Large intestine (tissue), 3 donors: ENCODE measurements at regions not wholly inside any gene's neighbourhood (a gene's known extent, or its start where the extent isn't known, plus 50 kb on each side); places are given as distances from the start of the nearest gene placed in this dataset.
"Not testable (repeated sequence)": the region's sequence is repeated elsewhere in the genome, so short reads cannot be mapped to it uniquely, and the experiment has no call there.

Experiments
- DNase-seq, 2 donors: peaks; one replicate each; pipeline versions ENCODE4 v3.0.0 to v3.0.0-alpha.2; 2013
- H3K27ac ChIP-seq: one replicate; pipeline ENCODE4 v1.5.1; 2013; ENCODE audit warnings: low read length
- H3K27me3 ChIP-seq: 2 replicates; pipeline ENCODE4 v1.6.1; 2013; ENCODE audit warnings: low read length; ENCODE audit not compliant: control insufficient read depth, insufficient read depth
- H3K36me3 ChIP-seq: 2 replicates; pipeline ENCODE4 v1.6.1; 2013; ENCODE audit warnings: low read length; ENCODE audit not compliant: control insufficient read depth, insufficient read depth
- H3K4me1 ChIP-seq: one replicate; pipeline ENCODE4 v1.6.1; 2013; ENCODE audit warnings: low read length; ENCODE audit not compliant: control insufficient read depth, insufficient read depth
- H3K4me3 ChIP-seq: one replicate; pipeline ENCODE4 v1.5.1; 2013; ENCODE audit warnings: low read length
- H3K9me3 ChIP-seq: one replicate; pipeline ENCODE4 v1.6.1; 2013; ENCODE audit warnings: mild to moderate bottlenecking, low read depth, low read length, moderate library complexity; ENCODE audit not compliant: control insufficient read depth
- WGBS: methylation state at CpG from one replicate; pipeline ENCODE4 v1.1.5; 2013; ENCODE audit warnings: low lambda C conversion rate; ENCODE audit not compliant: insufficient coverage; 5-methylcytosine and 5-hydroxymethylcytosine counted together

DNA sequence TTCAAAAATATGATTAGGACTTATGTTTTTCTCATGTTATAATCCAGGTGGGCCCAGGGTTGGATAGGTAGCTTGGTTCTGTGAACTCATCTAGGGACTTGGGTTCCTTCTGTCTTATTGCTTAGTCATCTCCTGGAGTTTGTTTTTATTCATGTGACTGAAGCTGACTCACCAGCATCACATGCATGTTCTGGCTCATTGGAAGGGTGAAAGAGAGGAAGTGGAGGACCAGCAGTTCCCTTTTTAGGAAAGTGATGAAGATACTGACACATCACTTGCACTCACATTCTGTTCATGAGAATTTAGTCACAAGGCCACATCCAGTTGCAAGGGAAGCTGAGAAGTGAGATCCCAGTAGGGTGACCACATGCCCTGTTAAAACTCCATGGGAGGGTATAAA, 95.9 kb downstream of the NPIPB5 start:
- not testable (repeated sequence) for H3K36me3 ChIP-seq, H3K4me3 ChIP-seq, H3K4me1 ChIP-seq, H3K27ac ChIP-seq, H3K9me3 ChIP-seq, H3K27me3 ChIP-seq, DNase-seq

DNA sequence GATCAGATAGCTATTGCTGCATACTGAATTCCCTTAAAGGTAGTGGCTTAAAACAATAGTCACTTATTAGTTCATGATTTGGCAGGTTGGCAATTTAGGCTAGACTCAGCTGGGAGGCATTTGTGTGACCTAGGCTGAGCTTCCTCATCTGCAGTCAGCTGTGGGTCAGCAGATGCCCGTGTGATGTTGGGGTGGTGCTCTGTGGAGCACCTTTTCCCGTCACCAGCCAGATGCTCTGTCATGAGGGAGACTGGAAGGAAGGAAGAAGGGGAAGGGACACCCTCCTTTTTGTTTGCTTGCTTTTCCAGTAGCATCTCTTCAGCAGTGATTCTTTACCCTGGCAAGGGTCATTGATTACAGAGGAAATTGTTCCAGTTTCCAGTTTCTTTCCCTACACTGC, 99.1 kb downstream of the NPIPB5 start:
- not testable (repeated sequence) for H3K4me3 ChIP-seq, H3K36me3 ChIP-seq, DNase-seq, H3K27me3 ChIP-seq, H3K4me1 ChIP-seq, H3K9me3 ChIP-seq, H3K27ac ChIP-seq
- no CpG with 5 or more reads among the region's 2 CpGs for WGBS

DNA sequence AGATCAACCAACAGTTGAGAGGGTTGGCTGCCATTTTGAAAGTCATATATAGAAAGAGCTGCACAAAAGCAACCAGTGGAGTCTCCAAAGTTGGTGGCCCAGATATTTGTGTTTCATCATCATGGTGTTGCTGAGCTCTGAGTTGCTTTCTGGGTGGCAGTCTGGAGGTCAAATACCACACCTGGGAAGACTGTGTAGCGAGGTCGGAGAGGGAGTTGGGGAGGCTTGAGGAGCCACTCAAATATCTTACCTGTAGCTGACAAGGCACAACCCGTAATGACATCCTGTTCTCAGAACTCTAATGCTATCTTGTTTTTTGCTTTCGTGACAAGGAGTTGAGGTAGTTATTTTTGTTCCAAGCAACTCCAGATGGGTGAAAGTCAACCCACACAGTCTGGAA, 100.4 kb downstream of the NPIPB5 start:
- not testable (repeated sequence) for H3K27me3 ChIP-seq, H3K9me3 ChIP-seq, H3K4me1 ChIP-seq, H3K4me3 ChIP-seq, H3K36me3 ChIP-seq, H3K27ac ChIP-seq, DNase-seq
- 80% methylated on average over 1 of the region's 4 CpGs for WGBS

DNA sequence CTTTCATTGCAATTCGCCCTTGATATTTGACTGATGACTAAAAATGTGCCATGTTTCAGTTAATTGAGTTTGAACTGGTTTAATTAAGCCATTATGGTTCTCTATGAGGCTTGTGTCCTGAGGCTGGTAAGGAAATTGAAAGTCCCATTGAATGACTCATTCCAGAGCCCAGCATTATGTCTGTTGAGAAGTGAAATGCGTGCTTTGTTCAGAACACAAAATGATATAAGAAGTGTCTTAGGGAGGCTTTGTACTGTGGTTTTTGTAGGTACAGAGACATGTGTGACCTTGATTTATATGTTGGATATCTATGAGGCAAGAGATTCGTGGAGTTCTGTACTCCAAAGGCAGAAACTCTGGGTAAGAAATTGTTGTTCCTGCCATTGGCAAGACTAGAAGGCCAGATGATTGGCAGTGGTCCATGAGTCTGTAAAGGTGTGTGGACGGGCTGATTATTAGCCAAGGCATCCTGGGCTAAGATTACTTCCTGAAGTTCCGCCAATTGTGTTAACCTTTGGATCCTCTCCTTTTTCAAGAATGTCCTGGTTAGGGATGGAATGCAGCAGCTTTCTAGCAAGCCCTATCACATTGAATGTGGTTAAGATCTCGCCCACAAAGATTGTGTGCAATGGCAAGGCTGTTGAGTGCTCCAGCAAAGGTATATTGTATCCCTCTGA, 103.7 kb downstream of the NPIPB5 start:
- WGBS, result 88% methylated on average over 2 of the region's 6 CpGs
- peak in 1 of 2 donors; percentile 26 for DNase-seq
- H3K9me3 ChIP-seq, result no peaks in the 10 kb centered on the region

GRCh38 chr16:22618842-22619241, 108.2 kb downstream of the NPIPB5 start:
- 0% methylated on average over 1 of the region's 5 CpGs for WGBS
- H3K9me3 ChIP-seq, result no peaks in the 10 kb centered on the region
- peaks cover 12% of the 10 kb centered on the region for H3K27me3 ChIP-seq
- H3K27ac ChIP-seq, result no peak overlapping the region
- H3K36me3 ChIP-seq, result no peaks in the 10 kb centered on the region
- H3K4me1 ChIP-seq, result no peaks in the 10 kb centered on the region
- no peak for DNase-seq
- H3K4me3 ChIP-seq, result no peak overlapping the region

More for the DNA sequence above, 103.7 kb downstream of the NPIPB5 start:
- Histone ChIP-seq H3K27me3 (peaks cover 4% of the 10 kb centered on the region), H3K27ac (no peak overlapping the region), H3K36me3 (no peaks in the 10 kb centered on the region), H3K4me1 (no peaks in the 10 kb centered on the region), H3K4me3 (no peak overlapping the region)

DNA sequence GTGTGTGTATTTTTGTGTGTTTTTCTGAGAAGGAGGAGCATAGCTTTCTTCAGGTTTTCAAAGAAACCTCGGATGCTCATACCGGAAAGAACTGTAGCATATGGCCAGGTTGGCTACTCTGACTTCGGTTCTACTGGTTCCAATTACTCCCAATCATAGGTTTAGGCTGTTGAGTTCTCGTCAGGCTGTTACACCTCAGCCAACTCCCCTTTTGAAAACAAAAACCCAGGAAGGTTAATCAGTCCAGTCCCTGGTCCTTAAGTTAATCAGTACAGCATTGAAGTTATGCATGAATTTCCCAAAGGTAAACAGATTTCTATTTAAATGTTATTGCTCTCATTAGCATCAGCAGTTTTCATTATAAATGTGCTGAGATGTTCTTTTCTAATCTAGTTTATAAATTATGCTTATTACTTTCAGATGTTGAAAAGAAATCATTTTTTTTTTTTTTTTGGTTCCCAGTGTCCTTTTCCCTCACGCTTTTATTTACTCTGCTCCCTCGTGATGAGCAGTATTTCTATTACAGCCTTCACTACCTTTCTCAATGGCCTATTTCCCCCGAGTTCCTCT, 111.0 kb downstream of the NPIPB5 start:
- no peak for DNase-seq
- no peak overlapping the region for H3K27ac ChIP-seq
- H3K27me3 ChIP-seq, result peaks cover 25% of the 10 kb centered on the region

DNA sequence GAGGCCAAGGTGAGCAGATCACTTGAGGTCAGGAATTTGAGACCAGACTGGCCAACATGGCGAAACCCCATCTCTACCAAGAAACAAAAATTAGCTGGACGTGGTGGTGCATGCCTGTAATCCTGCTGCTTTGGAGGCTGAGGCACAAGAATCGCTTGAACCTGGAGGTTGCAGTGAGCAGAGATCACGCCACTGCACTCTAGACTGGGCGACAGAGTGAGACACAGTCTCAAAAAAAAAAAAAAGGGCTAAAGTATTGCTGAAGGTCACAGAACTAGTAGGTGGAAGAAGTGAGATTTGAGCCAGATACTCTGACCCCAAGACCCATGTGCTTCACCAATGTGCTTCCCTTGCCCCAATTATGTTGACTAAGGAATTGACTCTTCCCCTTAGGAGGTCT, 112.0 kb downstream of the NPIPB5 start:
- Histone ChIP-seq H3K9me3 (no peaks in the 10 kb centered on the region), H3K36me3 (no peaks in the 10 kb centered on the region), H3K27ac (no peak overlapping the region), H3K4me1 (no peaks in the 10 kb centered on the region), H3K4me3 (no peak overlapping the region), H3K27me3 (peaks cover 28% of the 10 kb centered on the region)
- DNase-seq, result no peak
- WGBS, result 100% methylated on average over 2 of the region's 5 CpGs

More for the DNA sequence above, 111.0 kb downstream of the NPIPB5 start:
- Histone ChIP-seq H3K4me3 (no peak overlapping the region), H3K9me3 (no peaks in the 10 kb centered on the region), H3K36me3 (no peaks in the 10 kb centered on the region), H3K4me1 (no peaks in the 10 kb centered on the region)
- WGBS, result 36% methylated on average over 3 of the region's 7 CpGs

DNA sequence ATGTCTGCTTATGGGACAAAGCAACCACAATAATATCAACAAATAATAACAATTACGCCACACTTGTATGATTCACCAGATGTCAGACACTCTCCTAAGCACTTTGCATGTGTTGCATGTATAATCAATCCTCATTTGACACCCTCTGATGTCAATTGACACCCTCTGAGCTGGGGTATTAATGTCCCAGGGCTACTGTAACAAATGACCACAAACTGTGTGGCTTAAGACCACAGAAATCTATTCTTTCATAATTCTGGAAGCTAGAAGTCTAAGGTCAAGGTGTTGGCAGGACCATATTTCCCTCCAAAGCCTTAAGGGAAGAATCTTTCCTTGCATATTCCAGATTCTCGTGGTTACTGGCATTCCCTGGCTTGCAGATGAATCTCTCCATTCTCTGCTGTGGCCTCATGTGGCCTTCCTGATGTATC, 112.7 kb downstream of the NPIPB5 start:
- Histone ChIP-seq H3K27ac (no peak overlapping the region), H3K36me3 (no peaks in the 10 kb centered on the region), H3K9me3 (no peaks in the 10 kb centered on the region), H3K27me3 (peaks cover 28% of the 10 kb centered on the region), H3K4me1 (no peaks in the 10 kb centered on the region), H3K4me3 (no peak overlapping the region)
- 67% methylated on average over 1 of the region's 2 CpGs for WGBS
- DNase-seq, result no peak

GRCh38 chr16:22624038-22624799, 113.5 kb downstream of the NPIPB5 start:
- 0% methylated on average over 1 of the region's 18 CpGs for WGBS
- no peak overlapping the region for H3K27ac ChIP-seq
- H3K4me1 ChIP-seq, result no peaks in the 10 kb centered on the region
- H3K9me3 ChIP-seq, result no peaks in the 10 kb centered on the region
- DNase-seq, result no peak
- peaks cover 28% of the 10 kb centered on the region for H3K27me3 ChIP-seq
- no peak overlapping the region for H3K4me3 ChIP-seq
- H3K36me3 ChIP-seq, result no peaks in the 10 kb centered on the region

- H3K36me3 ChIP-seq, result no peaks in the 10 kb centered on the region
- no peak for DNase-seq
- H3K4me1 ChIP-seq, result no peaks in the 10 kb centered on the region
- no peak overlapping the region for H3K4me3 ChIP-seq
- no peak overlapping the region for H3K27ac ChIP-seq
- H3K9me3 ChIP-seq, result no peaks in the 10 kb centered on the region
- WGBS, result 55% methylated on average over 4 of the region's 7 CpGs
- peaks cover 28% of the 10 kb centered on the region for H3K27me3 ChIP-seq
These were observed 114.3 kb downstream of the NPIPB5 start for GRCh38 chr16:22624800-22625533.
